AG04449 (cell line): ENCODE measurements at regions not wholly inside any gene's neighbourhood (a gene's known extent, or its start where the extent isn't known, plus 50 kb on each side); places are given as distances from the start of the nearest gene placed in this dataset.

Experiments
- CTCF ChIA-PET: fragments of 350-600 bp; formaldehyde crosslinking; extraction: SDS; loops from one replicate; lab custom pipeline; 2021; ENCODE audit warnings: antibody characterized with exemption; lab: Yijun Ruan, JAX
- POLR2A ChIA-PET: fragments of 400-600, 350-600 bp; formaldehyde crosslinking; extraction: SDS; loops from one replicate; lab custom pipeline; 2020; ENCODE audit warnings: antibody characterized with exemption, inconsistent platforms; lab: Yijun Ruan, JAX
- DNase-seq: peaks from one replicate; pipeline ENCODE4 v3.0.0-alpha.2; 2010; ENCODE audit warnings: low read depth, low spot score
- H3K4me3 ChIP-seq: 2 replicates; pipeline ENCODE4 v1.5.1; 2011; ENCODE audit warnings: low read depth, mild to moderate bottlenecking, control low read depth, low read length
- TF ChIP-seq, protein P1 (sequence below): IDR thresholded peaks from one replicate; pipeline ENCODE4 v1.5.1; 2011; ENCODE audit warnings: mild to moderate bottlenecking, moderate library complexity, low read length, control low read depth, inconsistent platforms; ENCODE audit not compliant: insufficient read depth; ENCODE audit errors: missing control alignments

DNA sequence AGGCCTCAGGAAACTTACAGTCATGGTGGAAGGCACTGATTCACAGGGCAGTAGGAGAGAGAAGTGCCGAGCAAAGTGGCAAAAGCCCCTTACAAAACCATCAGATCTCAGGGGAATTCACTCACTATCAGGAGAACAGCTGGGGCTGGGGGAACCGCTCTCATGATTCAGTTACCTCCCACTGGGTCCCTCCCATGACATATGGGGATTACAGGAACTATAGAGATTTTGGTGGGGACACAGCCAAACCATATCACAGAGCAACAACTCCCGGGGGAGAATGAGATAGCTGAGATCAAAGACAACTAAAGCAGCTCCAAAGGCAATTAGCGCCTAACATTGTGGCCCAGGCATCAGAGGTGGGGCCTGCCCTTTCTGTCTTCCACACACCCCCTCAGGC lies 85.4 kb upstream of the VOPP1 start:
- TF ChIP-seq, protein P1, sequence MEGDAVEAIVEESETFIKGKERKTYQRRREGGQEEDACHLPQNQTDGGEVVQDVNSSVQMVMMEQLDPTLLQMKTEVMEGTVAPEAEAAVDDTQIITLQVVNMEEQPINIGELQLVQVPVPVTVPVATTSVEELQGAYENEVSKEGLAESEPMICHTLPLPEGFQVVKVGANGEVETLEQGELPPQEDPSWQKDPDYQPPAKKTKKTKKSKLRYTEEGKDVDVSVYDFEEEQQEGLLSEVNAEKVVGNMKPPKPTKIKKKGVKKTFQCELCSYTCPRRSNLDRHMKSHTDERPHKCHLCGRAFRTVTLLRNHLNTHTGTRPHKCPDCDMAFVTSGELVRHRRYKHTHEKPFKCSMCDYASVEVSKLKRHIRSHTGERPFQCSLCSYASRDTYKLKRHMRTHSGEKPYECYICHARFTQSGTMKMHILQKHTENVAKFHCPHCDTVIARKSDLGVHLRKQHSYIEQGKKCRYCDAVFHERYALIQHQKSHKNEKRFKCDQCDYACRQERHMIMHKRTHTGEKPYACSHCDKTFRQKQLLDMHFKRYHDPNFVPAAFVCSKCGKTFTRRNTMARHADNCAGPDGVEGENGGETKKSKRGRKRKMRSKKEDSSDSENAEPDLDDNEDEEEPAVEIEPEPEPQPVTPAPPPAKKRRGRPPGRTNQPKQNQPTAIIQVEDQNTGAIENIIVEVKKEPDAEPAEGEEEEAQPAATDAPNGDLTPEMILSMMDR: no peak
- H3K4me3 ChIP-seq: no peak overlapping the region
- no peak for DNase-seq
- CTCF ChIA-PET: interaction anchor here (2.2 kb wide), 1 partner anchor 16 kb away, joined by 6 read pairs; no protein-coding TSS in a partner anchor
- POLR2A ChIA-PET: no interaction called here

DNA sequence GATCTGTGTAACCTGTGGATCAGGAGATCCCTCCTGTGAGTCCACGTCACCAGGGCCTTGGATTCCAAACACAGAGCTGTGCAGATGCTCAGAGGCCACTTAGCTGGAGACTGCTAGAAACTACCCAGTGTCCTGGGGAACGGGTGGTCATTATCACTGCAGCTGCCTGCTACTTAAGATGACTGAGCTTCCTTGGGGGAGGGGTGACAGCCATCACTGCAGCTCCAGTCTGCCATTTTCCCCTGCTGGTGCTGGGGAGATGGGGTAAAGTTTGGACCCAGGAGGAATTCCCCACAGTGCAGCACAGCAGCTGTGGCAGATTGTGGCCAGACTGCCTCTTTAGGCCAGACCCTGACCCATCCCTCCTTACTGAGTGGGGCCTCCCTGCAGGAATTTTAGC lies 78.8 kb upstream of the VOPP1 start:
- ChIA-PET CTCF (no interaction called here), POLR2A (no interaction called here)
- H3K4me3 ChIP-seq: no peak overlapping the region

GRCh38 chr7:55649238-55649637 lies 76.9 kb upstream of the VOPP1 start:
- H3K4me3 ChIP-seq: no peak overlapping the region
- ChIA-PET CTCF (interaction anchor here (1.0 kb wide), 1 partner anchor 315 kb away, joined by 3 read pairs; no protein-coding TSS in a partner anchor), POLR2A (no interaction called here)
- no peak for DNase-seq
- TF ChIP-seq, protein P1: no peak

More for the DNA sequence above, 78.8 kb upstream of the VOPP1 start:
- DNase-seq: no peak
- TF ChIP-seq, protein P1: no peak

- POLR2A ChIA-PET: no interaction called here
- no peak for DNase-seq
- TF ChIP-seq, protein P1: no peak
- CTCF ChIA-PET: interaction anchor here (6.3 to 7.3 kb wide), 2 partner anchors 319 to 429 kb away, joined by 56 to 71 read pairs; partner anchors contain the start of gene NIPSNAP2
- no peak overlapping the region for H3K4me3 ChIP-seq
Measured at GRCh38 chr7:55644567-55644966, 72.3 kb upstream of the VOPP1 start.

DNA sequence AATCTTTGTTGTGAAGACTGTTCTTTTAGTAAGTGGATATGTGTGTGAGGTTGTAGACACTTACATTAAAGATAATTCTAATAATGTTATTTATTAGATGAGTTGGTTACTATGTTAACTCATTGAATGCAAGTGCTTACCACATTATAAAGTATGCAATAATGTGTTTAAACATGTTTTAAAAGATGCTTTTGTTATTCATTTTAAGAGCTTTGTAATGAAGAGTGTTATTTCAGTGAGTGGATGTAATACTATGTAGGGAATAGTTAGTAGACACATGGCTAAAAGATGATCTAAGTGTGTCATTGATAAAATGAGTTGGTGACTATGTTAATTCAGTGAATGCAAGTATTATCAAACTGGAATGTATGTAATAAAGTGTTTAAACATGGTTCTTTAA lies 70.0 kb upstream of the VOPP1 start:
- ChIA-PET POLR2A (no interaction called here), CTCF (interaction anchor here (1.0 to 7.3 kb wide), 10 partner anchors 10 to 450 kb away, joined by 3 to 71 read pairs (median 9); partner anchors contain the start of genes NIPSNAP2 and PHKG1)
- TF ChIP-seq, protein P1: no peak
- no peak overlapping the region for H3K4me3 ChIP-seq
- DNase-seq: no peak

DNA sequence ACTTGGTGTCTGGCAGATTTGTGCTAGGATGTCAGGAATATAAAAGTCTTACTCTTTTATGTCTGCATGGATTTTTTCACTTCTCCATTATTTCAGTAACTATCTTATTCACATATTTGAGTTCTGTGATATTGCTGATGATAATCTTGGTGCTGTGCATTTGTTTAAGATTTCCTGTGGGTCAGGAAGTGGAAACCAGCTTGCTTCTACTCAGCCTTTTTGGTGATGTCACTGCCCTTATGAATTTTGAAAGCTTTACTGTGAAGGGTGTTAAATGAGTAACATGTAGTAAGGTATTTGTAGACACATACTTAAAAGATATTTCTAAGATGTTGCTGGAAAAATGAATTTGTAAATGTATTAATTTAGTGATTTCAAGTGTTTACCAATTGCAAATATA lies 69.5 kb upstream of the VOPP1 start:
- ChIA-PET POLR2A (no interaction called here), CTCF (interaction anchor here (0.7 to 7.3 kb wide), 16 partner anchors 10 to 450 kb away, joined by 3 to 71 read pairs (median 4); partner anchors contain the start of genes NIPSNAP2 and PHKG1)
- TF ChIP-seq, protein P1: no peak
- H3K4me3 ChIP-seq: no peak overlapping the region
- DNase-seq: no peak
